Astrocyte (in vitro differentiated cells and primary cell): ENCODE measurements at regions not wholly inside any gene's neighbourhood (a gene's known extent, or its start where the extent isn't known, plus 50 kb on each side); places are given as distances from the start of the nearest gene placed in this dataset.

Source experiments
- DNase-seq: peaks from one replicate; pipeline ENCODE4 v3.0.0-alpha.2; 2010; ENCODE audit warnings: low read depth
- FAIRE-seq: peaks from 2 replicates; lab custom pipeline; 2011; peaks lifted over from hg19 to GRCh38; lab: Jason Lieb, UNC
- H2AFZ ChIP-seq: 2 replicates; pipeline ENCODE4 v1.6.0; 2012; ENCODE audit warnings: low read depth, low read length, inconsistent platforms
- H3K27ac ChIP-seq: 2 replicates; pipeline ENCODE4 v1.5.1; 2011; ENCODE audit warnings: low read depth, low read length, inconsistent platforms
- H3K27me3 ChIP-seq: 2 replicates; pipeline ENCODE4 v1.6.0; 2011; ENCODE audit warnings: low read length, inconsistent platforms; ENCODE audit not compliant: insufficient read depth
- H3K36me3 ChIP-seq: 2 replicates; pipeline ENCODE4 v1.5.1; 2011; ENCODE audit warnings: low read length, inconsistent platforms; ENCODE audit not compliant: insufficient read depth
- H3K4me1 ChIP-seq: 2 replicates; pipeline ENCODE4 v1.5.1; 2011; ENCODE audit warnings: low read length, inconsistent platforms; ENCODE audit not compliant: insufficient read depth
- H3K4me2 ChIP-seq: 2 replicates; pipeline ENCODE4 v1.6.0; 2012; ENCODE audit warnings: low read length, inconsistent platforms
- H3K4me3 ChIP-seq: 2 replicates; pipeline ENCODE4 v1.5.1; 2011; ENCODE audit warnings: low read depth, mild to moderate bottlenecking, low read length, inconsistent platforms; ENCODE audit not compliant: insufficient read depth
- H3K79me2 ChIP-seq: 2 replicates; pipeline ENCODE4 v1.6.0; 2012; ENCODE audit warnings: mild to moderate bottlenecking, low read length, inconsistent platforms; ENCODE audit not compliant: insufficient read depth
- H3K9ac ChIP-seq: 2 replicates; pipeline ENCODE4 v1.6.0; 2012; ENCODE audit warnings: mild to moderate bottlenecking, low read length, inconsistent platforms
- H3K9me3 ChIP-seq: 2 replicates; pipeline ENCODE4 v1.5.1; 2012; ENCODE audit warnings: low read depth, mild to moderate bottlenecking, low read length, inconsistent platforms; ENCODE audit not compliant: insufficient read depth
- H4K20me1 ChIP-seq: 2 replicates; pipeline ENCODE4 v1.6.0; 2012; ENCODE audit warnings: low read length, inconsistent platforms; ENCODE audit not compliant: insufficient read depth
- H3K27ac Mint-ChIP-seq: one replicate; pipeline ENCODE4 v1.8.0; 2021; ENCODE audit warnings: mild to moderate bottlenecking, mixed read lengths; ENCODE audit not compliant: unreplicated experiment
- H3K27me3 Mint-ChIP-seq: one replicate; pipeline ENCODE4 v1.8.0; 2021; ENCODE audit warnings: low read depth, mixed read lengths; ENCODE audit not compliant: unreplicated experiment
- H3K36me3 Mint-ChIP-seq: one replicate; pipeline ENCODE4 v1.8.0; 2021; ENCODE audit warnings: low read depth, mixed read lengths; ENCODE audit not compliant: unreplicated experiment
- H3K4me1 Mint-ChIP-seq: one replicate; pipeline ENCODE4 v1.8.0; 2021; ENCODE audit warnings: low read depth, mixed read lengths; ENCODE audit not compliant: unreplicated experiment
- H3K4me3 Mint-ChIP-seq: one replicate; pipeline ENCODE4 v1.8.0; 2021; ENCODE audit warnings: mild to moderate bottlenecking, moderate library complexity, mixed read lengths; ENCODE audit not compliant: unreplicated experiment
- H3K9me3 Mint-ChIP-seq: one replicate; pipeline ENCODE4 v1.8.0; 2021; ENCODE audit warnings: mild to moderate bottlenecking, mixed read lengths; ENCODE audit not compliant: unreplicated experiment
- CTCF ChIP-seq: IDR thresholded peaks from 2 replicates; pipeline ENCODE4 v1.5.1; 2011; ENCODE audit warnings: low read depth, mild to moderate bottlenecking, inconsistent platforms, low read length, moderate library complexity; ENCODE audit not compliant: insufficient read depth
- EZH2 ChIP-seq: IDR thresholded peaks from 2 replicates; pipeline ENCODE4 v1.6.1; 2012; ENCODE audit warnings: mild to moderate bottlenecking, low read length, inconsistent platforms; ENCODE audit not compliant: insufficient read depth

GRCh38 chr1:229726061-229726460, 100.0 kb downstream of the URB2 start:
- Histone ChIP-seq H3K9me3 (no peaks in the 10 kb centered on the region), H3K4me2 (no peak overlapping the region), H3K4me1 (no peaks in the 10 kb centered on the region), H3K4me3 (no peak overlapping the region), H3K79me2 (no peaks in the 10 kb centered on the region), H4K20me1 (no peaks in the 10 kb centered on the region), H2AFZ (no peak overlapping the region), H3K9ac (no peak overlapping the region), H3K27me3 (peaks cover 7% of the 10 kb centered on the region), H3K27ac (no peak overlapping the region), H3K36me3 (no peaks in the 10 kb centered on the region)
- no peak for FAIRE-seq
- Mint-ChIP-seq H3K36me3 (no peaks in the 10 kb centered on the region), H3K9me3 (no peaks in the 10 kb centered on the region), H3K27ac (no peak overlapping the region), H3K4me3 (no peak overlapping the region), H3K4me1 (peaks cover 16% of the 10 kb centered on the region), H3K27me3 (peaks cover 16% of the 10 kb centered on the region)
- TF ChIP-seq CTCF (no peak), EZH2 (no peak)
- no peak for DNase-seq

GRCh38 chr1:229729916-229730315, 103.9 kb downstream of the URB2 start:
- no peak for DNase-seq
- Histone ChIP-seq H3K36me3 (no peaks in the 10 kb centered on the region), H3K9me3 (no peaks in the 10 kb centered on the region), H2AFZ (no peak overlapping the region), H3K79me2 (no peaks in the 10 kb centered on the region), H3K4me1 (no peaks in the 10 kb centered on the region), H3K9ac (no peak overlapping the region), H3K4me2 (no peak overlapping the region), H3K27me3 (peaks cover 10% of the 10 kb centered on the region), H4K20me1 (no peaks in the 10 kb centered on the region), H3K27ac (no peak overlapping the region), H3K4me3 (no peak overlapping the region)
- no peak for FAIRE-seq
- Mint-ChIP-seq H3K9me3 (peaks cover 1% of the 10 kb centered on the region), H3K4me1 (peaks cover 16% of the 10 kb centered on the region), H3K27me3 (peaks cover 17% of the 10 kb centered on the region), H3K27ac (no peak overlapping the region), H3K36me3 (no peaks in the 10 kb centered on the region), H3K4me3 (no peak overlapping the region)
- no peak for TF ChIP-seq CTCF
- no peak for TF ChIP-seq EZH2

GRCh38 chr1:229730573-229730972, 104.5 kb downstream of the URB2 start:
- H3K9me3 ChIP-seq, result no peaks in the 10 kb centered on the region
- no peaks in the 10 kb centered on the region for H3K4me1 ChIP-seq
- TF ChIP-seq EZH2 (no peak), CTCF (no peak)
- no peak for FAIRE-seq
- no peak overlapping the region for H3K27ac Mint-ChIP-seq
- no peaks in the 10 kb centered on the region for H3K36me3 Mint-ChIP-seq
- no peak overlapping the region for H3K4me3 ChIP-seq
- peaks cover 10% of the 10 kb centered on the region for H3K27me3 ChIP-seq
- peaks cover 16% of the 10 kb centered on the region for H3K4me1 Mint-ChIP-seq
- no peak overlapping the region for H2AFZ ChIP-seq
- H3K4me2 ChIP-seq, result no peak overlapping the region
- no peaks in the 10 kb centered on the region for H3K36me3 ChIP-seq
- no peak overlapping the region for H3K27ac ChIP-seq
- no peaks in the 10 kb centered on the region for H4K20me1 ChIP-seq
- no peak overlapping the region for H3K4me3 Mint-ChIP-seq
- H3K9me3 Mint-ChIP-seq, result peaks cover 1% of the 10 kb centered on the region
- peaks cover 14% of the 10 kb centered on the region for H3K27me3 Mint-ChIP-seq
- no peaks in the 10 kb centered on the region for H3K79me2 ChIP-seq
- H3K9ac ChIP-seq, result no peak overlapping the region
- no peak for DNase-seq
